HL-60 (cell line): ENCODE measurements at regions not wholly inside any gene's neighbourhood (a gene's known extent, or its start where the extent isn't known, plus 50 kb on each side); places are given as distances from the start of the nearest gene placed in this dataset.

Experiments
- DNase-seq, 2 experiments: peaks; one replicate each; pipeline ENCODE4 v3.0.0-alpha.2; 2010 to 2020; ENCODE audit warnings: low read depth in 1 of 2, low spot score in 1 of 2
- H3K27ac ChIP-seq: fragments of 250-450 bp; sonication (Bioruptor Pico); replicated peaks from 2 replicates; pipeline ENCODE4 v1.5.1; 2020; ENCODE audit warnings: mild to moderate bottlenecking, moderate library complexity
- H3K27me3 ChIP-seq: fragments of 250-450 bp; sonication (Bioruptor Pico); 2 replicates; pipeline ENCODE4 v1.5.1; 2021; ENCODE audit warnings: mild to moderate bottlenecking, moderate library complexity; ENCODE audit not compliant: insufficient read depth, poor library complexity, severe bottlenecking
- H3K4me3 ChIP-seq: replicated peaks from 2 replicates; pipeline ENCODE4 v1.5.1; 2011; ENCODE audit warnings: mild to moderate bottlenecking, control low read depth, low read length; ENCODE audit not compliant: insufficient read depth
- GABPA ChIP-seq: IDR thresholded peaks from 2 replicates; pipeline ENCODE4 v1.6.1; 2012; ENCODE audit warnings: low read depth
- POLR2AphosphoS5 ChIP-seq: IDR thresholded peaks from 2 replicates; pipeline ENCODE4 v1.6.1; 2012; ENCODE audit warnings: low read depth
- SPI1 ChIP-seq: IDR thresholded peaks from 2 replicates; pipeline ENCODE4 v1.6.1; 2012; ENCODE audit warnings: low read depth, mild to moderate bottlenecking, borderline replicate concordance
- TF ChIP-seq, protein P1 (sequence below): IDR thresholded peaks from one replicate; pipeline ENCODE4 v1.5.1; 2011; ENCODE audit warnings: low read length, control low read depth, inconsistent platforms; ENCODE audit not compliant: insufficient read depth
- TF ChIP-seq, protein P2 (sequence below): IDR thresholded peaks from 2 replicates; pipeline ENCODE4 v1.6.1; 2012; ENCODE audit warnings: low read depth; ENCODE audit not compliant: insufficient replicate concordance

DNA sequence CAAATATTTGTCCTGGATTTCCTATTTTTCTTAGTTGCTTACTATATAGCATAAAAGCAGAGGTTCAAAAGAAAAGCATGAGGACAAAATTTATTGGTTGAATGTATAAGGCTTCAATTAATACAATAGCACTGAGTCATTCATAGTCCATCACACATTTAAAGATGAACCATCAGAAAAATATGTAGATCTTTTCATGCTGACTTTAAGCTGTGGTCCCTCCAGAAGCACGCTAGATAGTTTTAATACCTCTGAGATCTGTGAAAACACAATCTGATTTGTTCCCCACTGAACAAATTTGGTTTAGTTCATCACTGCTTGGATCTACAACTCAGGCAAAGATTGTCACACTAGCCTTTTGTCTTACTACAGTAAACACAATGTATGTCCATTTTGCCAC is 377.2 kb upstream of the ANXA10 start:
- no peak for TF ChIP-seq SPI1
- TF ChIP-seq GABPA, result no peak
- no peak for DNase-seq
- no peak overlapping the region for H3K4me3 ChIP-seq
- no peak overlapping the region for H3K27ac ChIP-seq
- no peaks in the 10 kb centered on the region for H3K27me3 ChIP-seq

DNA sequence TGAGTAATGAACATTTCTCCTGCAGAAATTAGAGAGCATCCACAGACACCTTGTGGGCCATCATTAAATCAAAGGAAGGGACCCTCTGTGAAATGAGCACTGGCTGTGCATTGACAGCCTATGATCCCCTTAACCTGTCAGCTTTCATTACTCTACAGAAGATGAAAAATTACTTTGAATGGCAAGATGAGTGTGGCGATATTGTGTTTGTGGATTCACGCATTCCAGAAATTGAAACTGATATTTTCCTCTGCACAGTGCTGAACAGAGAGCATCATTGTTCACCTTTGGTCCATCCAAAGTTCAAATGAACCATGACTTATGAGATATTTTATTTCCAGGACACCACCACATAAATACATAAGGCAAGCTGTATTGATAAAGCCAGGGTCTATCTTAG is 374.8 kb upstream of the ANXA10 start:
- TF ChIP-seq POLR2AphosphoS5, result no peak
- TF ChIP-seq, protein P1, sequence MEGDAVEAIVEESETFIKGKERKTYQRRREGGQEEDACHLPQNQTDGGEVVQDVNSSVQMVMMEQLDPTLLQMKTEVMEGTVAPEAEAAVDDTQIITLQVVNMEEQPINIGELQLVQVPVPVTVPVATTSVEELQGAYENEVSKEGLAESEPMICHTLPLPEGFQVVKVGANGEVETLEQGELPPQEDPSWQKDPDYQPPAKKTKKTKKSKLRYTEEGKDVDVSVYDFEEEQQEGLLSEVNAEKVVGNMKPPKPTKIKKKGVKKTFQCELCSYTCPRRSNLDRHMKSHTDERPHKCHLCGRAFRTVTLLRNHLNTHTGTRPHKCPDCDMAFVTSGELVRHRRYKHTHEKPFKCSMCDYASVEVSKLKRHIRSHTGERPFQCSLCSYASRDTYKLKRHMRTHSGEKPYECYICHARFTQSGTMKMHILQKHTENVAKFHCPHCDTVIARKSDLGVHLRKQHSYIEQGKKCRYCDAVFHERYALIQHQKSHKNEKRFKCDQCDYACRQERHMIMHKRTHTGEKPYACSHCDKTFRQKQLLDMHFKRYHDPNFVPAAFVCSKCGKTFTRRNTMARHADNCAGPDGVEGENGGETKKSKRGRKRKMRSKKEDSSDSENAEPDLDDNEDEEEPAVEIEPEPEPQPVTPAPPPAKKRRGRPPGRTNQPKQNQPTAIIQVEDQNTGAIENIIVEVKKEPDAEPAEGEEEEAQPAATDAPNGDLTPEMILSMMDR, result no peak
- TF ChIP-seq, protein P2, sequence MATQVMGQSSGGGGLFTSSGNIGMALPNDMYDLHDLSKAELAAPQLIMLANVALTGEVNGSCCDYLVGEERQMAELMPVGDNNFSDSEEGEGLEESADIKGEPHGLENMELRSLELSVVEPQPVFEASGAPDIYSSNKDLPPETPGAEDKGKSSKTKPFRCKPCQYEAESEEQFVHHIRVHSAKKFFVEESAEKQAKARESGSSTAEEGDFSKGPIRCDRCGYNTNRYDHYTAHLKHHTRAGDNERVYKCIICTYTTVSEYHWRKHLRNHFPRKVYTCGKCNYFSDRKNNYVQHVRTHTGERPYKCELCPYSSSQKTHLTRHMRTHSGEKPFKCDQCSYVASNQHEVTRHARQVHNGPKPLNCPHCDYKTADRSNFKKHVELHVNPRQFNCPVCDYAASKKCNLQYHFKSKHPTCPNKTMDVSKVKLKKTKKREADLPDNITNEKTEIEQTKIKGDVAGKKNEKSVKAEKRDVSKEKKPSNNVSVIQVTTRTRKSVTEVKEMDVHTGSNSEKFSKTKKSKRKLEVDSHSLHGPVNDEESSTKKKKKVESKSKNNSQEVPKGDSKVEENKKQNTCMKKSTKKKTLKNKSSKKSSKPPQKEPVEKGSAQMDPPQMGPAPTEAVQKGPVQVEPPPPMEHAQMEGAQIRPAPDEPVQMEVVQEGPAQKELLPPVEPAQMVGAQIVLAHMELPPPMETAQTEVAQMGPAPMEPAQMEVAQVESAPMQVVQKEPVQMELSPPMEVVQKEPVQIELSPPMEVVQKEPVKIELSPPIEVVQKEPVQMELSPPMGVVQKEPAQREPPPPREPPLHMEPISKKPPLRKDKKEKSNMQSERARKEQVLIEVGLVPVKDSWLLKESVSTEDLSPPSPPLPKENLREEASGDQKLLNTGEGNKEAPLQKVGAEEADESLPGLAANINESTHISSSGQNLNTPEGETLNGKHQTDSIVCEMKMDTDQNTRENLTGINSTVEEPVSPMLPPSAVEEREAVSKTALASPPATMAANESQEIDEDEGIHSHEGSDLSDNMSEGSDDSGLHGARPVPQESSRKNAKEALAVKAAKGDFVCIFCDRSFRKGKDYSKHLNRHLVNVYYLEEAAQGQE, result no peak
- no peak for TF ChIP-seq GABPA
- no peak for TF ChIP-seq SPI1
- no peak for DNase-seq
- no peak overlapping the region for H3K27ac ChIP-seq

DNA sequence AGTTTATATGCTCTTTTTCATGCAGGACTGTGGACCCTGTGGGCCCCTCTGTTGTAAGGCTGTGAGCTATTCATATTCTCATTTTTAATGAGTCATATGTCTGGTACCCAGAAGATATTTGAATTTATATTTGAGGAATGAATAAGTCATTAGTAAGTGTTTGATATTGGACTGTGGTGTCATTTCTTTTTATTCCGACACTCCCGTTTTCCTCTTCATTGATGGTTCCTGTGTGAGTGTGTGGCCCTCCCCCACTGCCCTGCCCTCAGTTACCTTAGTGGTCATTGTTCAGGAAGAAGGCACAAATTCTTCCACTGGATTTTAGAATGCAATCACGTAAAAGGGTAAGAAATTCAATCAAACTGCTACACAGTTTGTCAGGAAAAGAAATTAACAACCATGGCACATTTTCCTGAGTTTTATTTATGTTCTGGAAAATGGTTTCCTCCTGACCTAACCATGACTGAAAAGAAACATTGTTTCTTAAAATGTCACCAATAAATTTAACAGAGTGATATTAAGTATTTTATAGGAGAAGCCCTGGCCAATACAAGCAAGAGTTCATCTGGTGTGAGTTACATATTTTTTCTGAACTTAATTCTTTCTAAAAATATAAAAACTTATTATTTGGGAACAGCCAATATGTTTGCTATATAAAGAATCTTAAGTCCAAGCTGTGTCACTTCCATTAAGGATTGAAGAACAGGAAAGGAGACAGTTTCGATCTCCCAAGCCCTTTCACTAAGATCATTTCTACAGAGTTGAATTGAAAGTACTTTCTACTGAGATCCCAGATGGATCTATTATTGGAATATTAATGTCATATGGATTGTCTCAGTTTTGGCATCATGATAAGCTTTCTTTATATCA is 370.5 kb upstream of the ANXA10 start:
- no peaks in the 10 kb centered on the region for H3K27me3 ChIP-seq
- DNase-seq, result no peak
- H3K27ac ChIP-seq, result no peak overlapping the region
- TF ChIP-seq SPI1, result no peak
- no peak for TF ChIP-seq GABPA
- no peak for TF ChIP-seq POLR2AphosphoS5
- TF ChIP-seq, protein P1, result no peak
- TF ChIP-seq, protein P2, result no peak
- H3K4me3 ChIP-seq, result no peak overlapping the region

More for the DNA sequence above, 374.8 kb upstream of the ANXA10 start:
- Histone ChIP-seq H3K4me3 (no peak overlapping the region), H3K27me3 (no peaks in the 10 kb centered on the region)

DNA sequence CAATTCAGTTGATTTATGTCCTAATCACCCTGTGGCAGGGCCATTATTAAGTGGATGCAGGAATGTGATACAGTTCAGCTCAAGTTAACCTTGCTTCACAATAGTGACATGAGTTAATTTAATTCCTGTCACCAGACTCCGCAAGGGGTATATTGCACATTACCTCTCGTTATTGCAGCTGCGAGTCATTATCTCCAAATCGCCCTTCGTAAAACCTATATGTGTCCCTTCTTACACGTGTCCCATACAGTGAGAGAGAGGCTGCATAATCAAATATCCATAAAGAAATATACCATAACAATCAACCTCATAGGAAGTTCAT is 369.9 kb upstream of the ANXA10 start:
- TF ChIP-seq GABPA (no peak), POLR2AphosphoS5 (no peak), SPI1 (no peak)
- TF ChIP-seq, protein P2, result no peak
- TF ChIP-seq, protein P1, result no peak
- Histone ChIP-seq H3K27ac (no peak overlapping the region), H3K4me3 (no peak overlapping the region), H3K27me3 (no peaks in the 10 kb centered on the region)
- no peak for DNase-seq
